RWPE1 (cell line): ENCODE measurements at regions not wholly inside any gene's neighbourhood (a gene's known extent, or its start where the extent isn't known, plus 50 kb on each side); places are given as distances from the start of the nearest gene placed in this dataset.
A peak's percentile ranks its signal among the peaks of the same experiment; 100 is the strongest.

Experiments used
- CTCF ChIA-PET: fragments of 350-600 bp; sonication (Branson Sonifier 250); formaldehyde crosslinking; extraction: SDS; loops from one replicate; lab custom pipeline; 2021; lab: Yijun Ruan, JAX
- POLR2A ChIA-PET: fragments of 400-600 bp; formaldehyde crosslinking; extraction: SDS; loops from one replicate; lab custom pipeline; 2020; ENCODE audit warnings: antibody characterized with exemption; ENCODE audit not compliant: low non-redundant PET; lab: Yijun Ruan, JAX
- DNase-seq: peaks from one replicate; pipeline ENCODE4 v3.0.0; 2012; ENCODE audit warnings: low spot score
- H3K27ac ChIP-seq: fragments of 450-650 bp; 2 replicates; pipeline ENCODE4 v1.5.1; 2017
- TF ChIP-seq, protein P1 (sequence below): fragments of 450-650 bp; conservative IDR thresholded peaks from 2 replicates; pipeline ENCODE4 v1.5.1; 2017; ENCODE audit warnings: low read depth, mild to moderate bottlenecking

DNA sequence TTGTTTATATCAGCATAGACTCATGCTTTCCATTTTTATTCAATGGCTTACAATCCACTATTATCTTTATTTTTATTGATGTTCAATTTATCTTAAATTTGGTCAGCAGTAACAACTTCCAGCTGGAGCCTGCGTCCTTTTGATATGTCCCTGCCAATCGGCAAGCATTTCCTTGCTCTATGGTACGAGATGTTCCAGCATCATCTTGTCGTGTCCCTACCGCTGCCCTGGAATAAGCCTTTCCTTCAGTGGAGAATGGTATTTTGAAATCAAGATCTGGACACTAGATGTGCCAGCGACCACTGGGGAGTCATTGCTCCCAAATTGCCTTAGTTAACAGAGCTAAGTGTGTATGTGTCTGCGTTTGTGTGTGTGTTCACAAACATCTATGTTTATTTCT, 151.6 kb upstream of the RGMB start:
- ChIA-PET POLR2A (no interaction called here), CTCF (no interaction called here)

DNA sequence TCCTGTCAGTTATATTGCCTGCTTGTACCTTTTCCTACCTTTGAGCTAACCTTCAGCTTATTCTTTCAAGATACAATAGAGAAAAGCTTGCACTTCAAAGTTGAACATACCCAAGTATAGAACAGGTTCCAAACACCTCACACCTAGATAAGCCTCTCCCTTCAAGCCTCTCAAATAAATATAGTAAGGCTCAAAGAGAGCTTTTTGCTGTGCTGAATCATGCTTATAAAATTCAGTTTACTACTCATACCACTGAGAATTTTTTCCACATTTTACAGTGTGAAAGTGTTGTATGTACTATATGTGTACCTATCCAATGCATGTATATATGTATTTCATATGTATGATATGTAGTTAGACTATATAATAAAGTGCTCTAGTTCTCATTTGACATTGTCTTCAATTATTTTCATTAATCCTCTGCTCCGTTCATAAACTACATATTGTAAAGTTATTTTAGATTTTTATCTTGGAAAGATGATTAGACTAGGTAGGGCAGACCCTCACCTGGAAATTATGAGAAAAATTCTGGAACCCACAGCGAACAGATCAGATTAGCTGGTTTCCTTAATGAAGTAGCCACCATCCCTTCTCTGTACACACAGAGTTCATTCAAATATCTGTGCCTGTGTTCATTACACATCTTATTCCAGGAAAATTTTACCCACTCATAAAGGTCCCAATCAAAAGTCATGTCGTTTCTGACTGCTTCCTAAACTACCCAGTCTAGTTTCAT, 149.2 kb upstream of the RGMB start:
- ChIA-PET CTCF (no interaction called here), POLR2A (no interaction called here)
- no peak overlapping the region for H3K27ac ChIP-seq
- no peak for DNase-seq
- TF ChIP-seq, protein P1, sequence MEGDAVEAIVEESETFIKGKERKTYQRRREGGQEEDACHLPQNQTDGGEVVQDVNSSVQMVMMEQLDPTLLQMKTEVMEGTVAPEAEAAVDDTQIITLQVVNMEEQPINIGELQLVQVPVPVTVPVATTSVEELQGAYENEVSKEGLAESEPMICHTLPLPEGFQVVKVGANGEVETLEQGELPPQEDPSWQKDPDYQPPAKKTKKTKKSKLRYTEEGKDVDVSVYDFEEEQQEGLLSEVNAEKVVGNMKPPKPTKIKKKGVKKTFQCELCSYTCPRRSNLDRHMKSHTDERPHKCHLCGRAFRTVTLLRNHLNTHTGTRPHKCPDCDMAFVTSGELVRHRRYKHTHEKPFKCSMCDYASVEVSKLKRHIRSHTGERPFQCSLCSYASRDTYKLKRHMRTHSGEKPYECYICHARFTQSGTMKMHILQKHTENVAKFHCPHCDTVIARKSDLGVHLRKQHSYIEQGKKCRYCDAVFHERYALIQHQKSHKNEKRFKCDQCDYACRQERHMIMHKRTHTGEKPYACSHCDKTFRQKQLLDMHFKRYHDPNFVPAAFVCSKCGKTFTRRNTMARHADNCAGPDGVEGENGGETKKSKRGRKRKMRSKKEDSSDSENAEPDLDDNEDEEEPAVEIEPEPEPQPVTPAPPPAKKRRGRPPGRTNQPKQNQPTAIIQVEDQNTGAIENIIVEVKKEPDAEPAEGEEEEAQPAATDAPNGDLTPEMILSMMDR, result no peak

More for the DNA sequence above, 151.6 kb upstream of the RGMB start:
- TF ChIP-seq, protein P1, result no peak
- no peak for DNase-seq
- H3K27ac ChIP-seq, result no peak overlapping the region

DNA sequence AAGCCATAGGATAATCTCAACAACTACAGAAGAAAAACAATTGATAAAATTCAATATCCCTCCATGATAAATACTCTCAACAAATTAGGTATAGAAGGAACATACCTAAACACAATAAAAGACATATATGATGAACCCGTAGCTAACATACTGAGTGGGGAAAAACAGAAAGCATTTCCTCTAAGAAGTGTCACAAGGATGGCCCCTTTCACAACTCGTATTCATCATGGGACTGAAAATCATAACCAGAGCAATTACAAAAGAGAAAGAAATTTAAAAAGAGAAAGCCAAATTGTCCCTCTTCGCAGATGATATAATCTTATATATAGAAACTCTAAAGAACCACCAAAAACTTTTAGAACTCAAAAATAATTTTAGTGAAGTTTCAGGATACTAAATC, 146.3 kb upstream of the RGMB start:
- CTCF ChIA-PET, result no interaction called here
- H3K27ac ChIP-seq, result no peak overlapping the region
- DNase-seq, result no peak
- POLR2A ChIA-PET, result no interaction called here
- TF ChIP-seq, protein P1, result no peak

DNA sequence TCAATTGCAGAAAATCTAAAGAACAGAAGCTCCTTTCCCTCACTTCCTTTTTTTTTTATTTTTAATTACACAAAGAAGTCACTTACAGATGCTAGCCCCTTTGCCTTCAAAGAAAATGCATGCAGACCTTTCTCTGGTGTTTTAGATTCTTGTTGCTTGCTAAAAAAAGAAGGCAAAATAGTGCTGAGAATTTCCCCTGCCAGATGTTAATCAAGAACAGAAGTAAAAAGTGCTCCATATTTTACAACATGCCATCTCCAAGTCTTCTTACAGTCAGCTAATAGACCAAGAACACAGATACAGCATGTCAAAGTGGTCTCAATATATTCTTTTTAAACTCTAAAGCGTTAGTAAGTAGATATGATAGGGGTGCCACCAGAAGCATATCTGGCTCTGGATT, 142.8 kb upstream of the RGMB start:
- H3K27ac ChIP-seq, result no peak overlapping the region
- ChIA-PET CTCF (interaction anchor here (0.7 kb wide), 1 partner anchor 486 kb away, joined by 4 read pairs; no protein-coding TSS in a partner anchor), POLR2A (no interaction called here)
- no peak for DNase-seq
- TF ChIP-seq, protein P1, result no peak

DNA sequence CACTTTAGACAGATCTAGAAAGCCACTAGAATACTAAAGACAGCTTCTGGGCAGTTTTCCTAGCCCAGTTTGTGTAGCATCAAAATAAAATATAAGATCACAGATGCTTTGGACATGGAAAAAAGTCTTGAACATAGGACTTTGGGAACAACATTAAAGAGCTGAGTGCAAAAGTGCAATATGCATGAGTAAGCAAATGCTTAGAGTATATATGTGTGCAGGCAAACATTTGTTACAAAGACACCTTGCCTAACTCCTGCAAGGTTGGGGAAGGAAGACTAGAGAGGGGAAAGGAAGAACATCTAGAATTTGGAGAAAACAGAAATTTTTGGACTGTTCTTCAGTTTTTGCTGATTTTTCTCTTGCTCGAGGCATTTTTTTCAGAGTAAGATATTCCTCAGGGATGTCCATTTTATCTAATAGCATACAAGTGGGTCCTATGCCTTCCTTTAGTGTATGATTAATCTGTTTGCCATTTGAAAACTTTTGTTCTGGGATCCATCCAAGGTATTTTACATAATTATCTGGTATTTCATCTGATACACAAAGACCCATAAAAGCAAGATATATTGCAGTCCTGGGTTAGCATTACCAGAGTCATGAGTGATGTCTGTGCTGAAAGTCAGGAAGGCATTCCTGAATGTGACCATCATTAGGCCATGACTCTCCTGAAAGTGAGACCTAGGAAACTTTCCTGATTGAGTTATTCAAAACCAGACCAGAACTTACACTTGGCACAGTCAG, 142.0 kb upstream of the RGMB start:
- POLR2A ChIA-PET, result no interaction called here
- DNase-seq, result peak; percentile 21
- TF ChIP-seq, protein P1, result no peak
- H3K27ac ChIP-seq, result no peak overlapping the region
- CTCF ChIA-PET, result interaction anchor here (0.5 kb wide), 1 partner anchor 1358 kb away, joined by 3 read pairs; no protein-coding TSS in a partner anchor

DNA sequence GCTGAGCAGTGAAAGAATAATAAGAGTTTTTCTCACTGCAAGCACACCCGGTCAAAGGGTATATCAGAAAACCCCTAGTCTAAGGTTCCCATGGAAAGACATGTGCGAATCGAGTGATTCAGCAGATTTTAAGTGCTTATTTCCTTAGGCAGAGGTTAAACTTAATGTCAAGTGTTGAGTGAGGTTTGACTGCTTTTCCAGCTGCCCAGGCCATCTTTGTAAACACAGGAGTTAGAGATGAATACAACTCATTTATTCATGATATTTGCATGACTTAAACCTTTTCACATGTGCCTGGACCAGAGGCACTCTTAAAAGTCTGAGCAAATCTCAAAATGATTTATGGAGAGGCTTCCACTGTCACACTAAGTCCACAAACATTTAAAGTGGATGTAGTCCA, 137.8 kb upstream of the RGMB start:
- TF ChIP-seq, protein P1, result no peak
- CTCF ChIA-PET, result interaction anchor here (0.5 kb wide), 1 partner anchor 624 kb away, joined by 4 read pairs; no protein-coding TSS in a partner anchor
- no peak overlapping the region for H3K27ac ChIP-seq
- POLR2A ChIA-PET, result no interaction called here
- no peak for DNase-seq
